HG03342 (cell line): ENCODE measurements at regions not wholly inside any gene's neighbourhood (a gene's known extent, or its start where the extent isn't known, plus 50 kb on each side); places are given as distances from the start of the nearest gene placed in this dataset.

Experiments
- ATAC-seq: cut with Tn5 transposase; IDR thresholded peaks from one replicate; pipeline ENCODE4 v1.9.1; 2021; ENCODE audit warnings: mild to moderate bottlenecking, moderate library complexity; ENCODE audit not compliant: unreplicated experiment

- ATAC-seq = no peak
Measured at GRCh38 chr17:5817475-5818395, 233.4 kb upstream of the NLRP1 start.

DNA sequence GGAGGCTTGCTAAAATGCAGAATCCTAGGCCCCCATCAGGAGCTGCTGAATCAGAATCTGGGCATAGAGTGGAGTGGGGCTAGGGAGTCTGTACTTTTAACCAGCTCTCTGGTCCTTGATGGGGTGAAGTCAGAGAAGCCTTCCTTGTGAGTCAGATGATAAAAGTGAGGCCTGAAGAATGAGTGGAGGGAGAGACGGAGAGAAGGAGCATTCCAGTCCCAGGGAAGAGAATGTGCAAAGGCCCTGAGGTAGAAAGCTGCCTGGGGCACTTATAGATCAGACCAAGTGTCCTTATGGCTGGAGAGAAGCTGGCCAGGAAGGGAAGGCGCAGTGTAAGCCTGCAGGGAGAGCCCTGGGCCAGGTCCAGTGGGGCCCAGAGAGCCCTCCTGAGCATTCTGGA, 235.1 kb upstream of the NLRP1 start:
- no peak for ATAC-seq

GRCh38 chr17:5819921-5820685, 235.8 kb upstream of the NLRP1 start:
- ATAC-seq = no peak

- no peak for ATAC-seq
Measured at GRCh38 chr17:5820721-5821456, 236.6 kb upstream of the NLRP1 start.

GRCh38 chr17:5821803-5822202, 237.5 kb upstream of the NLRP1 start:
- ATAC-seq = no peak

DNA sequence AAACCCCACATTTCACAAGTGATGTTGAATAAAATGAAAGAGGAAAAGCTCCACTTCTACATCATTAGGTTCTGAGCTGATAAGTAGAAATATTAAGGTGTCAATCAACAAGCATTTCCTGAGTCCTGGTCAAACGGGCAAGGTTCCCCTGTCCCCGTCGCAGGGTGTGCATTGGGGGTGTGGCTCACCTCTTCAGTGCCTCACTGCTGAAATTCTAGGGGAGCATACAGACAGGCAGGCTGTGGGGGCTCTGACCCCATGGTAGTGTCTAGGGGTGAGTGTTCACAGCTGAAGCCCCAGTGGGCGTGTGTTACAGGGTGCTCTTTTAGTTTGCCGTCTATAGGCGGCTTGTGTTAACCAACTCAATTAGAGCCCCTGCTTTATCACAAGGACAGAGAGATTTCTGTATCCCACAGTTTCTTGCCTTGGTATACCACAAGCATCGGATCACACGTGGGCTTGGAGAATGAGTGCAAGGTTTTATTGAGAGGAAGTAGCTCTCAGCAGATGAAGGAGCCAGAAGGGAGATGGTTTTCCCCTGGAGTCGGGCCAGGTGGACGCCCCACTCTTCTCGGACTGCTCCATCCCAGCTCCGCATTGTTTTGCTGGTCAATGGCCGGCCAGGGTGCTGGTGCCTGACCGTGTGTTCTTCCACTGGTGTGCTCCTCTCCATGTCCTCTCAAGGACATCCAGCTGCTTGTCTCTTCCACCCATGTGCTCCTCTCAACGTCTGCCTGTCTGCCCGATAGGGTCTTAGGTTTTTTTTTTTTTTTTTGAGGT, 238.2 kb upstream of the NLRP1 start:
- no peak for ATAC-seq

DNA sequence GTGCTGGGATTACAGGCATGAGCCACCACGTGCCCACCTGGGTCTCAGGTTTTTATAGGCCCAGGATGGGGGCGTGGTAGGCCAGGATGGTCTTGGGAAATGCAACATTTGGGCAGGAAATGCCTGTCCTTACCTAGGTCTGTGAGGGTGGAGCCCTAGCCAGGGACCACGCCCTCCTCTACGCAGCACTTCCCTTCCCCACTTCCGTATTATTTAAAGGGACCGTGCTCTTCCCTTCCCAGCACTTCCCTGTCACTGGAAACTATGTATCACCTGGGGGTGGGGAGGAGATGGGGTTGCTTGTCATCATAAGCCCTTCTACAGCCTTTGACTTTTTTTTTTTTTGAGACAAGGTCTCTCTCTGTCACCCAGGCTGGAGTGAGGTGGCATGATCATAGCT, 238.9 kb upstream of the NLRP1 start:
- ATAC-seq = no peak

DNA sequence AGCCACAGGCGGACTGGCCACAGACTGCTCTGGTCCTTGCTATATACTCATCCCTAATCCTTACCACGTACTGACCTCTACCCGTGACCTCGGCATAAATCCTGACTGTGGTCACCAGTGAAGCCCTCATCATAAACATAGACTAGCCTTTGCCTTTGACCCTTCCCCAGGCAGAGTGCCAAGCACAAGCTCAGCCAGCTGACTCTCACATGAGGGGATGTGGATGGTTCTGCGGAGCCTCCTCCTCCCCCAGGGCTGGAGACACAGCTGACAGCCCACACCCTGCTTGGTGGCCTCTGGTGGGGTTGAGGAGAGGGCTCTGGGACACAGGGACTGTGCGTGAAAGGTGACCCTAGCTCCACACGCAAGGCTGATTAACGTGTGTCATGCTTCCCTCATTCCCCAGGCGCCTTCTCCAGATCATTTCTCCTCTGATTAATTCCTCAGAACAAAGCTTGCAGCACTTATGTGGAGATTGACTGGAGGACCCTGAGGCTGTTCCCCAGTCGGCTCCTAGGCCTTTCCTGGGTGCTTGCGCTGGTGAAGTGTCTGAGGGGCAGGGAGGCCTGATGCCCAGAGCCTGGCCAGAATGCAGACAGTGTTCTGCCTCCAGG, 241.5 kb upstream of the NLRP1 start:
- ATAC-seq = no peak

DNA sequence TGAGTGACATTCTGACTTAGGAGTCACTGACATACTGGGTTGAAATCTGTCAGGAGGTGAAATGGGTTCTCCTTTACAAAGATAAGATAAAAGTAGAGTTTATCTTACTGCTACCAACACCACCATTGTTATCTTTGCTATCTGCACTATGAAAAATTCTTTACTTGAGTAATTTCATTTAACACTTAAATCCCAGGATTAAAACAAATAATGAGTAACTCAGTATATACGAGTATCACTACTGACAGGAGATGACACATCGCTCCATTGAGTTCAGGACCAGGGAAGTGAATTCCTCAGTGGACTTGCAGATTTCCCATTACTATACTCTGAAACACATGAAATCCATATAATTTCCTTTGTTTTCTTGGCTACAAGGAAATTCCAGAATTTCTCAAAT, 242.1 kb upstream of the NLRP1 start:
- no peak for ATAC-seq

DNA sequence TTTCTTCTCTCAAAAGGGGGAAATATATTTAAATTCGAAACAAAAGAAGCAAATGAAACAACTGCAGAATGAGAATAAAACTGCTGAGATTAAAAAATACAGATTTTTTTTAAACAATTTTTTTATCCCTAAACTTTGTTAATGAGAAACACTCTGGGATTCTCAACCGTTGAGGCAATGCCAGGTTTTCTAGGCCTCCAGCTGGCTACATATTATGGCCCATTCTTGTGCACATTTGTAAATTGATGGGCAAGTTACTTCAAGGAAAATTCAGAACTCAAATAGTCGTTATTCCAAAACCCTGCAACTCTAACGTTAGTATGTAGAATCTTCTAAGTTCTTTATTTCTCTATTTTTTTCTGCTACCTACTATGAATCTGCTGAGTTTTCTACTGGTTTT, 239.3 kb upstream of the WSCD1 start:
- no peak for ATAC-seq

DNA sequence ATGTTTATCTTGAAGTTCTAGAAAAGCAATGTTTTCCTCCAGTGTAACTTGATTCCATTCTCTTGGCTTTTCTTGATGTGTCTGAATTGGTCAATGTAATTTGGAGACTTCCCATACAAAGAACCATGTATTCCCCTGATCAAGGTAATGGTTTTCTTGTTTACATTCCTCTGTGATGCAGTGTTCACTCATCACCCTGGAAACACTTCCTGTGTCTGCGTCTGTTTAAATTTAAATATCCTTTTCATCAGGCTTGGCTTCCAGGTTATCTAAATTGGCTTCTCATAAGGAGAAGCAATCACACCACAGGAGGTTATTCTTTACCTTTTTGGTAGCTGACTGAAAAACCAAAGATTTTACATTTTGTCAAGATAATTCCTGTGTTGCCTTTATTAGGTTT, 237.3 kb upstream of the WSCD1 start:
- ATAC-seq = no peak

GRCh38 chr17:5837055-5837491, 233.1 kb upstream of the WSCD1 start:
- no peak for ATAC-seq

- no peak for ATAC-seq
Measured at GRCh38 chr17:5838661-5839300, 231.4 kb upstream of the WSCD1 start.

DNA sequence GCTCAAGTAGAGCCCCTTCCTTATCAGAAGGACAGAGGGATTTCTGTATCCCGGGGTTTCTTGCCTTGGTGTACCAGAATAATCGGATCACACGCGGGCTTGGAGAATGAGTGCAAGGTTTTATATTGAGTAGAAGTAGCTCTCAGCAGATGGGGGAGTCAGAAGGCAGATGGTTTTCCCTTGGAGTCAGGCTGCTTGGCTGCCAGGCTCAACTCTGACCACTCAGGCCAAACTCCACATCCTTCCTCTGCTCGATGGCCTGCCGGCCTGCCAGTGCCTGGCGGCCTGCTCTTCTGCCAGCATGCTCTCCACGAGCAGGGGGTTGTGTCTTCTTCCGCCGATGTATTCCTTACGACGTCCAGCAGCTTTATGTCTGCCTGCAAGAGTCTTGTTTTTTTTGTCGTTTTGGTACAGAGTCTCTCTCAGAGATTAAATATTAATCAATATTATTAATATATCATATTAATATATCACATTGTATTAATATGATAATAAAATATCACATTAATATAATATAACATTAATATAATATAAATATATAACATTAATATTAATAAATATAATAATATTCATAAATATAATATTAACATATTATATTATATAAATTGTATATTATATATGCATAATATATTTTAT, 229.2 kb upstream of the WSCD1 start:
- no peak for ATAC-seq

- no peak for ATAC-seq
Measured at GRCh38 chr17:5841862-5842261, 228.3 kb upstream of the WSCD1 start.

DNA sequence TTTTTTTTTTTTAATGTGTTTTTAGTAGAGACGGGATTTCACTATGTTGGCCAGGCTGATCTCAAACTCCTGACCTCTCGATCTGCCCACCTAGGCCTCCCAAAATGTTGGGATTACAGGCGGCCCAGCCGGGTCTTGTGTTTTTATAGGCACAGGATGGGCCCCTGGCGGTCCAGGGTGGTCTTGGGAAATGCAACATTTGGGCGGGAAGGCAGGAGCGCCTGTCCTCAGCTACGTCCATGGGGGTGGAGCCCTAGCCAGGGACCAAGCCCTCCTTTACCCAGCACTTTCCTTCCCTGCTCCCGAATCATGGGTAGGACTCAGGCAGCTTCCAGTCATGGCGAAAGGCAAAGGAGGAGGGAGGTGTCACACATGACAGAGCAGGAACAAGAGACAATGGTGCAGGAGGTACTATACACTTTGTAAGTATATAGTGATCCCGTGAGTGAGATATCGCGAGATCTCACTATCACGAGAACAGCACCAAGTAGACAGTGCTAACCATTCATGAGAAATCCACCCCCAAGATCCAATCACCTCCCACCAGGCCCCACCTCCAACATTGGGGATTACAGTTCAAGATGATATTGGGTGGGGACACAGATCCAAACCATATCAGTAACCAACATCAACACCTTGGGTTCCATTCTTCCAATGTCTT, 226.7 kb upstream of the WSCD1 start:
- ATAC-seq = no peak

DNA sequence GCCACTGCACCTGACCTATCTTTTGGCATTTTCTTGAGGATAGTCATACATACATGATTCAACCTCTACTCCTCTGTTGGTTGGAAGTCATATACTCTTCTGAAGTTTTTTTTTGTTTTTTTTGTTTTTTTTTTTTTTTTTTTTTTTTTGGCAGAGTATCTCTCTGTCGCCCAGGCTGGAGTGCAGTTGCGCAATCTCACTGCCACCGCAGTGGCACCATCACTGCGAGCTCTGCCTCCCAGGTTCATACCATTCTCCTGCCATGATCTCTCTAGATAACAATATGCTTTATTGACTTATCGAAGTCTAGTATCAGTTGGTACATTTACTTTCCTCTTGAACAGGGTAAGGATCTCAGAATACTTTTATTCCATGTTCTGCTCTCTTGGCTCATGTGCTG, 224.2 kb upstream of the WSCD1 start:
- ATAC-seq = no peak

- no peak for ATAC-seq
Measured at GRCh38 chr17:5854871-5855554, 215.2 kb upstream of the WSCD1 start.
